ENCODE measurements at regions not wholly inside any gene's neighbourhood (a gene's known extent, or its start where the extent isn't known, plus 50 kb on each side); places are given as distances from the start of the nearest gene placed in this dataset.

- POLR2A ChIA-PET = interaction anchor here (0.6 to 8.7 kb wide), 22 partner anchors 9 to 565 kb away, joined by 3 to 207 read pairs (median 10); no protein-coding TSS in a partner anchor
- Mint-ChIP-seq H3K4me3 (peak overlapping the region; percentile 98), H3K9me3 (no peaks in the 10 kb centered on the region), H3K36me3 (ENCODE audit: low read depth) (peaks cover 84% of the 10 kb centered on the region), H3K27me3 (no peaks in the 10 kb centered on the region), H3K4me1 (peaks cover 16% of the 10 kb centered on the region), H3K27ac (peak overlapping the region; percentile 99)
- DNase-seq = peak; percentile 14
- intact Hi-C loops (cut with micrococcal nuclease) = loop anchor here (2.0 to 10.0 kb wide), 5 partner anchors 117 to 515 kb away; no protein-coding TSS in a partner anchor
- CTCF ChIA-PET = interaction anchor here (0.6 to 1.0 kb wide), 2 partner anchors 114 to 234 kb away, joined by 3 to 4 read pairs; no protein-coding TSS in a partner anchor
- TF ChIP-seq CTCF (IDR thresholded peaks at IDR 0.05) = no peak
- peak; percentile 1 for ATAC-seq (ENCODE audit: low read depth)
Observed at GRCh38 chr14:105859717-105860614, 333.6 kb downstream of the TMEM121 start.

GRCh38 chr14:105860615-105861580 is 334.5 kb downstream of the TMEM121 start:
- CTCF ChIA-PET = no interaction called here
- intact Hi-C loops (cut with micrococcal nuclease) = loop anchor here (2.0 to 10.0 kb wide), 3 partner anchors 118 to 514 kb away; no protein-coding TSS in a partner anchor
- no peak for DNase-seq

GRCh38 chr14:105861985-105862465 is 335.6 kb downstream of the TMEM121 start:
- peak; percentile 30 for ATAC-seq (ENCODE audit: low read depth)
- POLR2A ChIA-PET = interaction anchor here (0.6 to 8.7 kb wide), 74 partner anchors 9 to 969 kb away, joined by 3 to 207 read pairs (median 6); partner anchors contain the start of gene BRF1
- peaks cover 1% of the 10 kb centered on the region for H3K4me1 Mint-ChIP-seq
- DNase-seq = peak; percentile 57
- peak overlapping the region; percentile 99 for H3K27ac Mint-ChIP-seq
- H3K36me3 Mint-ChIP-seq (ENCODE audit: low read depth) = peaks cover 65% of the 10 kb centered on the region
- no peak for TF ChIP-seq CTCF (IDR thresholded peaks at IDR 0.05)
- peak overlapping the region; percentile 98 for H3K4me3 Mint-ChIP-seq
- CTCF ChIA-PET = interaction anchor here (0.6 kb wide), 1 partner anchor 15 kb away, joined by 3 read pairs; no protein-coding TSS in a partner anchor
- H3K9me3 Mint-ChIP-seq = no peaks in the 10 kb centered on the region
- no peaks in the 10 kb centered on the region for H3K27me3 Mint-ChIP-seq
- intact Hi-C loops (cut with micrococcal nuclease) = loop anchor here (1.0 to 10.0 kb wide), 6 partner anchors 25 to 513 kb away; no protein-coding TSS in a partner anchor

More at GRCh38 chr14:105860615-105861580, 334.5 kb downstream of the TMEM121 start:
- no peak for TF ChIP-seq CTCF (IDR thresholded peaks at IDR 0.05)
- Mint-ChIP-seq H3K27me3 (no peaks in the 10 kb centered on the region), H3K27ac (peak overlapping the region; percentile 99), H3K36me3 (ENCODE audit: low read depth) (peaks cover 75% of the 10 kb centered on the region), H3K4me3 (peak overlapping the region; percentile 98), H3K9me3 (no peaks in the 10 kb centered on the region), H3K4me1 (peaks cover 12% of the 10 kb centered on the region)
- POLR2A ChIA-PET = interaction anchor here (0.6 to 8.7 kb wide), 56 partner anchors 8 to 942 kb away, joined by 3 to 207 read pairs (median 9); no protein-coding TSS in a partner anchor
- no peak for ATAC-seq (ENCODE audit: low read depth)

- no peak for TF ChIP-seq CTCF (IDR thresholded peaks at IDR 0.05)
- H3K27ac Mint-ChIP-seq = peak overlapping the region; percentile 99
- ATAC-seq (ENCODE audit: low read depth) = no peak
- H3K9me3 Mint-ChIP-seq = no peaks in the 10 kb centered on the region
- no peaks in the 10 kb centered on the region for H3K27me3 Mint-ChIP-seq
- ChIA-PET POLR2A (interaction anchor here (0.6 to 8.7 kb wide), 70 partner anchors 10 to 968 kb away, joined by 3 to 207 read pairs (median 6); partner anchors contain the start of gene BRF1), CTCF (no interaction called here)
- peaks cover 60% of the 10 kb centered on the region for H3K36me3 Mint-ChIP-seq (ENCODE audit: low read depth)
- no peak for DNase-seq
- H3K4me1 Mint-ChIP-seq = peaks cover 1% of the 10 kb centered on the region
- intact Hi-C loops (cut with micrococcal nuclease) = loop anchor here (1.0 to 10.0 kb wide), 4 partner anchors 24 to 512 kb away; no protein-coding TSS in a partner anchor
- H3K4me3 Mint-ChIP-seq = peak overlapping the region; percentile 98
Observed at GRCh38 chr14:105862581-105863239, 336.3 kb downstream of the TMEM121 start.
